ENCODE measurements at regions not wholly inside any gene's neighbourhood (a gene's known extent, or its start where the extent isn't known, plus 50 kb on each side); places are given as distances from the start of the nearest gene placed in this dataset.
A peak's percentile ranks its signal among the peaks of the same experiment; 100 is the strongest.

GRCh38 chr12:13282861-13283260, 86.3 kb downstream of the EMP1 start:
- no peak for DNase-seq (ENCODE audit: low read depth)
- in situ Hi-C loops (cut with HindIII; ENCODE audit: low pct_unique_long_range_greater_than_20kb, low sequenced_read_pairs) = no loop called here

- in situ Hi-C loops (cut with HindIII; ENCODE audit: low pct_unique_long_range_greater_than_20kb, low sequenced_read_pairs) = no loop called here
- DNase-seq (ENCODE audit: low read depth) = peak; percentile 57
Observed at GRCh38 chr12:13278249-13278787, 81.8 kb downstream of the EMP1 start.

DNA sequence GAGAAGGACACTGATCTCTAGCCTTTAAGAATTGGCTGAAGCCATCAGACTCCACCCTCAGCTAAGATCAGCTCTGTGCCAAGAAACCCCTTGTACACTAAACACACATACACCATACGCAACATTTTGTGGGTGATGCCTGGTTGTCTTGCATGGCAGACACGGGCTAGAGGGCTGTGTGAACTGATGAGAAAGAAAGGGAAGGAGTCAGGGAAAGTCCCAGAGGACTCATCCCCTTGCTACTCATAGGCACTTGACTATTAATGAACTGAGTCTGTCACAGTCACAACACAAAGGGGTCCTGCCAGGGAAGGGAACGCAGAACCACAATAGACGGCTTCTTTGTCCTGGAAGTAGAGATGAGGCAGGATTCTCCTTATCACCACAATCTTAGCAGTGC, 80.8 kb downstream of the EMP1 start:
- in situ Hi-C loops (cut with HindIII; ENCODE audit: low pct_unique_long_range_greater_than_20kb, low sequenced_read_pairs) = no loop called here
- no peak for DNase-seq (ENCODE audit: low read depth)

- no peak for DNase-seq (ENCODE audit: low read depth)
- in situ Hi-C loops (cut with HindIII; ENCODE audit: low pct_unique_long_range_greater_than_20kb, low sequenced_read_pairs) = no loop called here
Observed at GRCh38 chr12:13275241-13276085, 78.9 kb downstream of the EMP1 start.

GRCh38 chr12:13273850-13274249, 77.3 kb downstream of the EMP1 start:
- no peak for DNase-seq (ENCODE audit: low read depth)
- in situ Hi-C loops (cut with HindIII; ENCODE audit: low pct_unique_long_range_greater_than_20kb, low sequenced_read_pairs) = no loop called here

DNA sequence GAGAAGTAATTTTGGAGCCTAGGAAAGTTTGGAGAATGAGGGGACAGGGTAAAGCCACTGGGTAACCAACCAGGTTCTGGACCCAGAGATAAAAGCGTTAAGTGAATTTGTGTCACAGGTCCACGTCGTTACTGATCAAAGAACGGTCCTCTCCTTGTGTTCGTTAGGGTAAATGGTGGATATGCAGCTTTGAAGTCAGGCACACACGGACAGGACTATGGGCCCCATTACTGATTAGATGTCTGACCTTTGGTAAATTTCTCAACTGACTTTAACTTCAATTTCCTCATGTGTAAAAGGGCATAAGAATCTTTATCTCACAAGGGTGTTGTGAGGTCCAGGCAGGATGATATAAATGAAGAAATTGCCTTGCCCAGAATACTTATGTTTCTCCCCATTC, 76.6 kb downstream of the EMP1 start:
- in situ Hi-C loops (cut with HindIII; ENCODE audit: low pct_unique_long_range_greater_than_20kb, low sequenced_read_pairs) = no loop called here
- no peak for DNase-seq (ENCODE audit: low read depth)

GRCh38 chr12:13270817-13271216, 74.3 kb downstream of the EMP1 start:
- no peak for DNase-seq (ENCODE audit: low read depth)
- in situ Hi-C loops (cut with HindIII; ENCODE audit: low pct_unique_long_range_greater_than_20kb, low sequenced_read_pairs) = no loop called here
